Kidney tubule cell (primary cell): ENCODE measurements at regions not wholly inside any gene's neighbourhood (a gene's known extent, or its start where the extent isn't known, plus 50 kb on each side); places are given as distances from the start of the nearest gene placed in this dataset.
"Not testable (repeated sequence)": the region's sequence is repeated elsewhere in the genome, so short reads cannot be mapped to it uniquely, and the experiment has no call there.

ENCODE experiments used
- DNase-seq: peaks from one replicate; pipeline ENCODE4 v3.0.0-alpha.2; 2018; ENCODE audit warnings: low spot score

DNA sequence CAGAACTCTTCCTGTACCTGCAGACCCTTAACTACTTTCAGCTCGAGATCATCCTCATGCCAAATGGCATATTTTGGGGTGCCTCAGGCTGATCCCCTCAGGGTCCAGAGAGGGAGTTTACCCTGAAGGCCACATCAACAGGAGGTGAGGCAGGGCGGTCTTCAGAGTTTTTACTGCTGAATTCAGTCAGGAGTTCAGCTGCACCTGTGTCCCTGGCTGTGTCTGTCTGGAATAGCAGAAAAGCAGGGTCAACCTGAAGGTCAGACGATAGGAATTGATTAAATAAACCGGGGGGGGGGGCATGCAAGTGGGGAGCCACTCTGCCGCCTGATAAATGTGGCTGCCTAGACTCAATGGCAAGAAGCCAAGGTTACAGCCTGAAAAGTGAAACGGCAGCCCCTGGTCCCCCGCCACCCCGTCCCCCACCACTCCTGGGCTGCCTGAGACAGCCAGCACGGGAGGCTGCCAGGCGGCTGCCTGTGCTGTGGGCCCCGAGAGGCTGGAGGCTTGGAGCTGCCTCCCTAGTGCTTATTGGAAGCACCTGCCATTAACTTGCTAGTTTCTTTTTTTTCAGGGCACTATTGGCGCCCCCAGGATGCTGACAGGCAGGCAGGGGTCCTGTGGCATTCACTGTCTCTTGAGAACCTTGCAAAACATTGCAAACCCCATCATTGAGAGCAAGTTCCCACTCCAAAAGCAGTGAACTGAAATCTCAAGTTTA, 182.7 kb upstream of the PPP1R26 start:
- DNase-seq, result no peak

DNA sequence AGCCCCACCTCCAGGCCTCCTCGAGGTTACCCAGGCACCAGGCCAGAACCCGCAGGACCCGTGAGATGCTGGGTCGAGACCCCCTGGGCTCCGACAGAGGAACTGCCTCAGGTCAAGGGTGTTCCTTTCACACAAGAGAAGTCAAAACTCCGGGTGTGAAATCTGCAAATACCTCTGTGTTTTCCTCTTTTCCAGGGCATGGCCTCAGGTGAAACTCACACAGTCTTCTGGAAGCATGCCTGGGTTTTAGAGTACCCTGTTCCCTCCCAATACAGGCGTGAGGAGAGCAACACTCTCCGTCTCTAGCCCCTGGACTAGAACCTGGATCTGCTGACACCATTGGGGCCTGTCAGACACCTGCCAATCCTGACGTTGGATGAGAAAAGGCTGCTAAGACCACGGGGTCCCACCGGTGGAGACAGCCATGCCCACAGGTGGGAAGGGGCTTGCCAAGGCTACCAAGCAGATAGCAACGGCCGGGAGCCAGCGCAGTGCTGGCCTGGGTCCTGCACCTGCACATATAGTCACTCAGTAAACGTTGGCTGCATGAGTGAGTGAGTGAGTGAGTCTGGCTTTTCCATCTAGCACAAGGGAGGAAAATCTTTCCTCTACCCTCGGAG, 182.0 kb upstream of the PPP1R26 start:
- DNase-seq, result no peak

DNA sequence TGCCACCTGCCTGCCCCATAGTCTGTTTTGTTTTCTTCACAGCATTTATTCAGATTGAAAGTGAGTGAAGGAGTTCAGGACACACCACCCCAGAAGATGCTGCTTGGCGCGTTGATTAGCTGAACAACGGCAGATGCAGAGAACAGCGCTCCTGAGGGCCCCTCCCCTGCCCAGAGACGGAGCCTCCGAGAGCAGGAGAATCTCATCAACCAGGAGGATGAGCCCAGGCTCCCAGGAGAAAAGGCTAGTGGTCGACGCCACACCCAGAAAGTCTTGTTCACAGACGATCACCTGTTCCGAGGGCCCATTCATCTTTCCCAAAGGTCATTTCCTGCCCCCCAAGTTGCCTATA, 180.4 kb upstream of the PPP1R26 start:
- DNase-seq, result no peak

DNA sequence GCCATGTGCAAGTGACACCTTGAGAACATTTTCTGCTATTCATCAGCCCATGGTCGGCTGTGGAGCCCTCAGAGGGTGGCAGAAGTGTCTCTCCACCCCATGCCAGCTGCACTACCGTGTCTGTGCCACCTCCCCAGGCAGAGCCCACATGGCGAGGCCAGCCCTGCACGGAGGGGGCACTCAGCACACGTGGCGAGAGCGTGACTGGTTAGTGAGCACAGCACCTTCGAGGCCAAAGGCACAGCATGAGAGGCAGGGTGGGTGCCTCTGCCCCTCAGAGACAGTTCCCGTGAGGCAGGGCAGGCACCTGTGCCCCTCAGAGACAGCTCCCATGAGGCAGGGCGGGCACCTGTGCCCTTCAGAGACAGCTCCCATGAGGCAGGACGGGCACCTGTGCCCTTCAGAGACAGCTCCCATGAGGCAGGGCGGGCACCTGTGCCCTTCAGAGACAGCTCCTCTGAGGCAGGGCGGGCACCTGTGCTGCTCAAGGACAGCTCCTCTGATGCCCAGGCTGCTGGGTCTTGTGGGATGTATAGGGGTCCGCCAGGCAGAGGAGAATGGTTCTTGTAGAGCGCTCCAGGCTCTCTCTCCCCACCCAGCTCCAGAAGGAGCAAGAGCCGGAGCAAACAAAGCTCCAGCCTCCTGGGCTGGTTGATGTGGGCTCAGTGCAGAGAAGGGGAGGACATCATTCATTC, 179.8 kb upstream of the PPP1R26 start:
- no peak for DNase-seq

DNA sequence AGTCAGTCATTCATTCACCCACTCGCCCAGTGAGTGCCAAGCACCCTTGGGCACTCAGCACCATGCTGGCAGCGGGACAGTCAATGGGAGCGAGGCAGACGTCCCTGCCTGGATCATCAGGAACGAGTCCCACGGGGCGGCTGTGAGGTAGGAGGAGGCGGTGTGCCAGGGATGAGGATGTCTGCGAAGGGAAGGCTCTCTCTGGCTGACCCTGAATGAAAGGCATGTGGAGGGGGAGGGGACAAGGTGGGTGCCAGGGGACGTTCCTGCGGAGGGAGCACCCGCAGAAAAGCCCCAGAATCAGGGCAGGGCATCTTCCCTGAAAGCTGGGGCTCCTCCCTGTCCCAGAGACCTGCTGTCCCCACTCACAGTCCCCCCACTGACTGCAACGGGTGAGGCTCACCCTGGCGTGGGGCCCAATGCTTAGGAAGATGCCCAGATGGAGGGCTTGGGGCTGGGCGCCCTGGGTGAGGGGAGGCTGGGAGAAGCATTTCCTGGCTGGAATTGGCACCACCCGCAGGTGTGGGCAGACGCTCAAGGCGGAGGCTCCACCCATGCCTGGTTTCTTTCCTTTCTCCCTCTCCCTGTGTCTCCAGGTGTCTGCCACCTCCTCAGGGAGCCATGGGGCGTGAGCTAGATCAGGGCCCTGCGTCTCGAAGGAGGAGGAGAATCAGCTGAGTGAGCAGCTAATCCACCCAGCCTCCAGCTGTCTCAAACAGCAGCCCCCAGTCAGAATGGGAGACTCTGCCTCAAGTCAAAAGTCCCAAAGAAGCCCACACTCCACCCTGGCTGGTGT, 179.0 kb upstream of the PPP1R26 start:
- no peak for DNase-seq

DNA sequence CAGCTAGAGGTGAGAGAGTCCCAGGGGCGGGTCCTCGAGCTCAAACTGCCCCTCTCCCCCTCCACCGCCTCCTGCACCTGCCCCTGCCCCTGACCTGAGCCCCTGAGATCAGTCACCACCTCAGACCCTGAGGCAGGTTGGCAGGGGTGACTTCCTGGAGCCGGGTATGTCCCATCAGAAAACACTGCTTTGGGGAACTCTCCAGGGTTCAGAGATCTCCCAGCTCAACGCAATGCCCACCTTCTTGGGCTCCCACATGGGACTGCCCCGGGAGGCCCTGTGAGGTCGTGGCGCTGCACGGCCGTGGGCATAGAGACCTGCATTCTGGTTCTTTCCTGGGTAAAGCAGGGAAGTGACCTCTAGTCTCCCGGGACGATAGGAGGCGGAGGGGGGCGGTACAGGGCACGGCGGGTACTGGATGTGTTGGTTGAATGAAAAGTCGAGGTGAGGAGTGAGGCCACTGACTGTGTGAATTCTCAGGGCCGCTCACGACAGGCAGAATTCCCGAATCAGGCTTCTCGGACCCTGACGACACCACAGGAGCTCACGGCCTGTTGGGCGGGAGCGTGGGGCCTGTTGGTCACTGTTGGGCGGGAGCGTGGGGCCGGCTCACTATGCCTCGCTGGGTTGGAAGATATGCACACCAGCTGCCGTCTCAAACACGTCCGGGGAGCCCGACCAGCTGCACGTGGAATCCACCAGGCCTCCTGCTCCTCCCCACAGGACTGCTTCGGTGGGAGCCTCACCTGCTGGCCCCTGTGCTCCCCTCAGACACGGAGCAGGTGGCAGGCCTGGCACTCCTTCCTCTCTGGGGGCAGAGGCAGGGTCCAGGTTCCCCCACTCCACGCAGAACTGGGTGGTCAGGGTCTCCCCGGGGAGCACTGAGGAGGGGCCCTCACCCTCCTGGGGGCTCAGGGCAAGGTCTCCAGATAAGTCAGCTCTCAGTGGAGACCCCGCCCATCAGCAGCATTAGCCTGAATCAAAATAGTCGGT, 178.0 kb upstream of the PPP1R26 start:
- DNase-seq, result no peak

GRCh38 chr9:135302329-135303279, 177.0 kb upstream of the PPP1R26 start:
- DNase-seq, result no peak

DNA sequence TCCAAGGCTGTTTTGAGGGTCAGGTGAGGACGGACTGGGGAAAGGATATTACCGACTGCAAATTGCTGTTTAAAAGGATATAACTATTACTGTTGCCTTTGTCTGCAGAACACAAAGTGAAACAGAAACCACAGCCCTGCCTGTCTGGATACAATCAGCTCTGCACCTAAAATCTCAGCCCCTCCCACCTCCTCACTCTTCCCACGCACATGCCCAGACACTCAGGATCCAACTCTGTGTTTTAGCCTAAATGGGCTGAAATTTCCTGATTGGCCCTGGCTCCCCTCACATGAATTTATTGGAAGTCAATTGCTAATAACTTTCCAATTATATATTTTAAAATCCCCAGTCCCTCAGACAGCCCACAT, 176.3 kb upstream of the PPP1R26 start:
- DNase-seq, result no peak

DNA sequence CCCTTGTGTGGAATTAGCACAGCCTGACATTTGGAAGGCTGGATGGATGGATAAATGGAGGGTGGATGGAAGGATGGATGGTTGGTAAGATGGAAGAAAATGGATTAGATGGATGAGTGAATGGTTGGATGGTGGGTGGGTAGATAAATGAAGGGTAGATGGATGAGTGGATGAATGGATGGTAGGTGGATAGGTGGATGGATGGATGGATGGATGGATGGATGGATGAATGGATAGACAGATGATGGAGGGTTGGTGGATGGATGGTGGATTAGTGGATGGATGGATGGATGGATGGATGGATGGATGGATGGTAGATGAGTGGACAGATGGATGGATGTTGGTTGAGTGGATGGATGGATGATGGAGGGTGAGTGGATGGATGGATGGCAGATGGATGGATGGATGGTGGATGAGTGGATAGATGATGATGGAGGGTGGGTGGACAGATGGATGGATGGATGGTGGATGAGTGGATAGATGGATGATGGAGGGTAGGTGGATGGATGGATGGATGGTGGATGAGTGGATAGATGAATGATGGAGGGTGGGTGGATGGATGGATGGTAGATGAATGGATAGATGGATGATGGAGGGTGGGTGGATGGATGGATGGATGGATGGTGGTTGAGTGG, 175.6 kb upstream of the PPP1R26 start:
- DNase-seq, result no peak

- no peak for DNase-seq
Measured at GRCh38 chr9:135304886-135305285, 174.7 kb upstream of the PPP1R26 start.

DNA sequence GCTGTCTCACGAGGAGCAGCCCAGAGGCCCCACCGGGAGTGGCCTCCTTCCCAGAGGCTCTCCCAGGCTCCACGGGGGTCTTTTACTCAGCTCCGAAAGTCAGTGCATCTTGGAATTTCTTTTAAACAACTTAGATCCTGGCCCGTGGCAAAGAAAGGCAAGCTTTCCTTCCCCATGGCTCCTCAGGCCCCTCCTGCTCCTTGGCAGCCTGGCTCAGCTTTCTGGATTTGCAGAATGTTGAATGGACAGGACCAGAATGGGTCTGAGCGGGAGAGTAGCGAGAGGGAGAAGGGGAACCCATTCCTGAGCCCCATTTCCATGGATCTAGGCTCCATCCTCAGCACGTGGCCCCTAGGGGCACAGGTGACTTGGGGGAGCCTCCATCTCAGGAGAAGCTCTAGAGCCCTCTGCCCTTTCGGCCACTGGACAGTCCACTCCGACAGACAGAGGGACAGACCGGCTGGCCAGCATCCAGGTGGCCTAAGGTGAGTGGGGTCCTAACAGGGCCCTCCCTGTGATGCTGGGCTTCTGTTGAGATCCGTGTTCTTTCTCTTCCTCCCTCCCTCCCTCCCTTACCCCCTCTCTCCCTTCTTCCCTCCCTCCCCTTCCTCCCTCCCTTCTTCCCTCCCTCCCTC, 173.9 kb upstream of the PPP1R26 start:
- DNase-seq, result no peak

DNA sequence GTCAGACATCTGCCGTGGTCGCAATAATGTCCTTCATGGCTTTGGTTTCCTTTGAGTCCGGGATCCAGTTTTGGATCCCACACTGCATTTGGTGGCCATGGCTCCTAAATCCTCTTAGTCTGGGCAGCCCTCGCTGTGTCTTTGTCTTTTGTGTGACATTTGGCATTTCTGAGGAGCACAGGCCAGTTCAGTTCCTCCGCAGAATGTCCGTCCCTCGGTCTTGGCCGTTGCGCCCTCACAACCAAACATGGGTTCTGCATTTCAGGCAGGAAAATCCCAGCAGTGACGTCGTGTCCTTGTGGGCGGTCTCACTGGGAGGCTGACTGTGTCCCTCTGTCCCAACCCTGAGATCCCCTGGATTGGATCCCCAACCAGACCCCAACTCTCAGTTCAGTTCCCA, 172.9 kb upstream of the PPP1R26 start:
- DNase-seq, result no peak

- DNase-seq, result no peak
Measured at GRCh38 chr9:135307300-135307699, 172.3 kb upstream of the PPP1R26 start.

DNA sequence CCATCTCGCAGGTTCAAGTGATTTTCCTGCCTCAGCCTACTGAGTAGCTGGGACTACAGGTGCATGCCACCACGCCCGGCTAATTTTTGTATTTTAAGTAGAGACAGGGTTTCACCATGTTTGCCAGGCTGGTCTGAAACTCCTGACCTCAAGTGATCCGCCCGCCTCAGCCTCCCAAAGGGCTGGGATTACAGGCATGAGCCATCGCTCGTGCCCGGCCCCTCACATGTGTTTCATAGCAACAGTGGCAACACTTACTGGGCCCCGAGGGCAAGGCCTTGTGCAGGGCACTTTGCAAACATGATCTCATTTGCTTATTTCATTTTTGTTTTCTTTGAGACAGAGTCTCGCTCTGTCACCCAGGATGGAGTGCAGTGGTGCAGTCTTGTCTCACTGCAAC, 171.7 kb upstream of the PPP1R26 start:
- not testable (repeated sequence) for DNase-seq

DNA sequence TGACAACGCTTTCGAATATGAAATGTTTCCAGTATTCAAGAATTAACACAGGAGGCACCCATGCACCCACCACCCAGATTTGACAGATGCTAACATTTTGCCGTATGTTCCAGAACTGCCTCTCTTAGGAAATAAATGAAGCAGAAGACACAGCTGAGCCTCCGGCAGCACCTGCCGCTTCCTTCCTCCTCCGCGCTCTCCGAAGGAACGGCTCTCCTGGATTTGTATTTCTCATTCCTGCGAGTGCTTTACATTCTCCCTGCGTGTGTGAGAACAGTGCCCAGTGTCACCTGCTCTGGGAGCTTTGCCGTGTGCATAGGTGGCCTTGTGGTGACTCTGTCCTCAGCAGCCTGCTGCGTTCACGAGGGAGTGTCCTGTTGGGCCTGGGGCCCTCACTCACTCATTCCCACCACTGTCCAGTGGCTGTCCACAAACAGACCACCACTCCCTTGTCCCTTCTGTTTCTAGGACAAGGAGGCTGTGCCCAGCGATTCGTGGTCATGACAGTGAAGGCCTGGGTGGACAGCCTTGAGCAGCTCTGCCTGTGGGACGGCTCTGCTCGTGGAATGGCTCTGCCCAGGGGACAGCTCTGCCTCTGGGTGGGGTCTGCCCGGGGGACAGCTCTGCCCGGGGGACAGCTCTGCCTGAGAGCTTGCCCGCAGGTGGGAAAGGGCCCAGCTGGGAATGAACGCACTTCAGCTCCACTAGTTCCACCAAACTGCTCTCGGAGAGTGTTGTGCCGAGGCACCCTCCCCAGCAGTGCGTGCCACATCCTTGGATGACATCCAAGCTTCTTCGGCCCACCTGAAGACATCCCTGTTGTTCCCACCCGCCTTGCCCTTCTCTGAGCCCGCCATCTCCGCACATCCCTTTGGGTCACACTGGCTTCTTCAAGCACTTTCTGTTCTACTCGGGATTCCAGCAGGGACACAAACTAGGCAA, 170.5 kb upstream of the PPP1R26 start:
- DNase-seq, result no peak

- no peak for DNase-seq
Measured at GRCh38 chr9:135309763-135310125, 169.8 kb upstream of the PPP1R26 start.

GRCh38 chr9:135310134-135310533, 169.4 kb upstream of the PPP1R26 start:
- DNase-seq, result no peak

- DNase-seq, result no peak
Measured at GRCh38 chr9:135315572-135315971, 164.0 kb upstream of the PPP1R26 start.
